CD4-positive, alpha-beta T cell (primary cell): ENCODE measurements at regions not wholly inside any gene's neighbourhood (a gene's known extent, or its start where the extent isn't known, plus 50 kb on each side); places are given as distances from the start of the nearest gene placed in this dataset.

ENCODE experiments used
- ATAC-seq: fragments of 200-7000 bp; cut with Tn5 transposase; one replicate; pipeline ENCODE4 v1.10.0; 2022; ENCODE audit warnings: mild to moderate bottlenecking; ENCODE audit not compliant: poor library complexity
- CTCF ChIA-PET: fragments of 350-600 bp; sonication (Branson Sonifier 250); formaldehyde crosslinking; loops from one replicate; lab custom pipeline; 2021; ENCODE audit warnings: antibody characterized with exemption, inconsistent platforms; lab: Charles Lee
- POLR2A ChIA-PET: fragments of 350-600 bp; sonication (Branson Sonifier 250); formaldehyde crosslinking; loops from one replicate; lab custom pipeline; 2021; ENCODE audit warnings: antibody characterized with exemption, inconsistent platforms; lab: Charles Lee
- DNase-seq, 14 experiments: peaks; one replicate each; pipeline ENCODE4 v3.0.0-alpha.2; 2013 to 2020; ENCODE audit warnings: mixed read lengths in 2 of 14
- H3K27ac ChIP-seq, 2 donors: one replicate each; pipeline versions ENCODE4 v1.5.1 to v1.7.0; 2013; ENCODE audit warnings: low read length in 2 of 2, low read depth in 1 of 2, mild to moderate bottlenecking in 1 of 2
- H3K27me3 ChIP-seq, 2 experiments: 1 replicate in 1 of 2; 2 replicates in 1 of 2; pipeline versions ENCODE4 v1.6.1 to v1.7.0; 2013; ENCODE audit warnings: low read length in 2 of 2, control low read depth in 1 of 2, mild to moderate bottlenecking in 1 of 2, moderate library complexity in 1 of 2; ENCODE audit not compliant: insufficient read depth in 2 of 2, control insufficient read depth in 1 of 2
- H3K36me3 ChIP-seq: one replicate; pipeline ENCODE4 v1.6.1; 2013; ENCODE audit warnings: low read length, control low read depth; ENCODE audit not compliant: insufficient read depth
- H3K4me1 ChIP-seq: one replicate; pipeline ENCODE4 v1.6.1; 2013; ENCODE audit warnings: low read length, control low read depth; ENCODE audit not compliant: insufficient read depth
- H3K4me3 ChIP-seq: one replicate; pipeline ENCODE4 v1.5.1; 2013; ENCODE audit warnings: mild to moderate bottlenecking, low read length, moderate library complexity
- H3K9me3 ChIP-seq, 2 experiments: 1 replicate in 1 of 2; 2 replicates in 1 of 2; pipeline versions ENCODE4 v1.6.1 to v1.7.0; 2013; ENCODE audit warnings: low read length in 2 of 2, mild to moderate bottlenecking in 2 of 2, control low read depth in 1 of 2, moderate library complexity in 1 of 2; ENCODE audit not compliant: control insufficient read depth in 1 of 2, insufficient read depth in 1 of 2
- H3K27ac Mint-ChIP-seq: one replicate; pipeline ENCODE4 v1.8.0; 2020; ENCODE audit warnings: mixed read lengths
- H3K27me3 Mint-ChIP-seq: one replicate; pipeline ENCODE4 v1.8.0; 2021; ENCODE audit warnings: mixed read lengths
- H3K36me3 Mint-ChIP-seq: one replicate; pipeline ENCODE4 v1.8.0; 2021; ENCODE audit warnings: low read depth, mixed read lengths
- H3K4me1 Mint-ChIP-seq: one replicate; pipeline ENCODE4 v1.8.0; 2021; ENCODE audit warnings: low read depth, mixed read lengths
- H3K4me3 Mint-ChIP-seq: one replicate; pipeline ENCODE4 v1.8.0; 2020; ENCODE audit warnings: mild to moderate bottlenecking, mixed read lengths
- H3K9me3 Mint-ChIP-seq: one replicate; pipeline ENCODE4 v1.8.0; 2020; ENCODE audit warnings: mixed read lengths
- CTCF ChIP-seq: fragments of 200-600 bp; IDR thresholded peaks from one replicate; pipeline ENCODE4 v1.8.0; 2022; ENCODE audit warnings: antibody characterized with exemption, mild to moderate bottlenecking
- intact Hi-C, 2 experiments: fragments of 100-400 bp; cut with DNase I in 1 of 2; cut with micrococcal nuclease in 1 of 2; formaldehyde crosslinking; loops; one replicate each; pipeline versions ENCODE4 v1.15.1 to v1.9.0; 2023 to 2025; cut with DNase I, micrococcal nuclease

GRCh38 chr15:89389841-89390603 lies 55.4 kb upstream of the POLG start:
- no peak overlapping the region for H3K4me3 Mint-ChIP-seq
- ChIA-PET POLR2A (no interaction called here), CTCF (interaction anchor here (0.7 kb wide), 1 partner anchor 382 kb away, joined by 3 read pairs; no protein-coding TSS in a partner anchor)
- TF ChIP-seq CTCF = no peak
- H3K4me1 ChIP-seq = no peaks in the 10 kb centered on the region
- DNase-seq (no peak), ATAC-seq (no peak)
- peaks cover 5 to 12% of the 10 kb centered on the region in 2 experiments for H3K27me3 ChIP-seq
- no peaks in the 10 kb centered on the region for H3K36me3 Mint-ChIP-seq
- H3K4me3 ChIP-seq = no peak overlapping the region
- H3K27me3 Mint-ChIP-seq = peaks cover 57% of the 10 kb centered on the region
- no peaks in the 10 kb centered on the region for H3K9me3 Mint-ChIP-seq
- intact Hi-C loops = no loop called here
- H3K9me3 ChIP-seq = no peaks in the 10 kb centered on the region
- no peaks in the 10 kb centered on the region for H3K36me3 ChIP-seq
- no peaks in the 10 kb centered on the region for H3K4me1 Mint-ChIP-seq
- H3K27ac ChIP-seq = no peak overlapping the region
- H3K27ac Mint-ChIP-seq = no peak overlapping the region

GRCh38 chr15:89387140-89387903 lies 52.7 kb upstream of the POLG start:
- peaks cover 9 to 10% of the 10 kb centered on the region in 2 experiments for H3K27me3 ChIP-seq
- no peak overlapping the region for H3K4me3 Mint-ChIP-seq
- no peak overlapping the region for H3K4me3 ChIP-seq
- H3K4me1 ChIP-seq = no peaks in the 10 kb centered on the region
- no peak for TF ChIP-seq CTCF
- H3K9me3 ChIP-seq = no peaks in the 10 kb centered on the region
- CTCF ChIA-PET = no interaction called here
- no peaks in the 10 kb centered on the region for H3K36me3 ChIP-seq
- peaks cover 54% of the 10 kb centered on the region for H3K27me3 Mint-ChIP-seq
- no peaks in the 10 kb centered on the region for H3K9me3 Mint-ChIP-seq
- POLR2A ChIA-PET = no interaction called here
- ATAC-seq (no peak), DNase-seq (no peak)
- H3K27ac ChIP-seq = no peak overlapping the region
- no peak overlapping the region for H3K27ac Mint-ChIP-seq
- intact Hi-C loops = no loop called here
- H3K36me3 Mint-ChIP-seq = no peaks in the 10 kb centered on the region
- no peaks in the 10 kb centered on the region for H3K4me1 Mint-ChIP-seq

- ATAC-seq (no peak), DNase-seq (no peak)
- H3K4me3 Mint-ChIP-seq = no peak overlapping the region
- no peaks in the 10 kb centered on the region for H3K36me3 Mint-ChIP-seq
- no peaks in the 10 kb centered on the region for H3K4me1 Mint-ChIP-seq
- H3K9me3 Mint-ChIP-seq = no peaks in the 10 kb centered on the region
- H3K27ac Mint-ChIP-seq = no peak overlapping the region
- Histone ChIP-seq H3K9me3 (no peaks in the 10 kb centered on the region), H3K27ac (no peak overlapping the region), H3K4me1 (no peaks in the 10 kb centered on the region), H3K27me3 (peaks cover 7 to 16% of the 10 kb centered on the region in 2 experiments), H3K36me3 (no peaks in the 10 kb centered on the region), H3K4me3 (no peak overlapping the region)
- ChIA-PET POLR2A (no interaction called here), CTCF (interaction anchor here (0.6 kb wide), 1 partner anchor 63 kb away, joined by 4 read pairs; no protein-coding TSS in a partner anchor)
- no peak for TF ChIP-seq CTCF
- H3K27me3 Mint-ChIP-seq = peaks cover 59% of the 10 kb centered on the region
- intact Hi-C loops = no loop called here
These were observed 51.1 kb upstream of the POLG start for GRCh38 chr15:89385596-89386331.
